ENCODE measurements at regions not wholly inside any gene's neighbourhood (a gene's known extent, or its start where the extent isn't known, plus 50 kb on each side); places are given as distances from the start of the nearest gene placed in this dataset.

DNA sequence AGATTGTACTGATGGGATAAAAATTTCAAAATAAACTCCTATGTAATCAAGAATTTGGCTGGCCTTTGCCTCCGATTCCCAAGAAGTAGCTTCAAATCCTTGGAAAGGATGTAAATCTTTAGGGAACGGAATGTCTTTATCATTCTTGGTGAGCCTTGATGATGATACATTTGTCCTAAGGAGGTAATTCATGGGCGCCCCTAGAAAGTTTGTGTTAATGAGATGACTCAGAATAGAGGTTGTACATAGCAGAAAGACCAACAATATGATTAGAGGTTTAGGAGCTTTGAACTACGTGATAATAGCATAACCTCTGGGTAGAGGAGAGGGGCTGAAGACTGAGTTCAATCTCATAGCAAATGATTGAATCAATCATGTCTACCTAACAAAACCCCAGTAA, 248.6 kb upstream of the SLITRK3 start:
- no peak for DNase-seq

DNA sequence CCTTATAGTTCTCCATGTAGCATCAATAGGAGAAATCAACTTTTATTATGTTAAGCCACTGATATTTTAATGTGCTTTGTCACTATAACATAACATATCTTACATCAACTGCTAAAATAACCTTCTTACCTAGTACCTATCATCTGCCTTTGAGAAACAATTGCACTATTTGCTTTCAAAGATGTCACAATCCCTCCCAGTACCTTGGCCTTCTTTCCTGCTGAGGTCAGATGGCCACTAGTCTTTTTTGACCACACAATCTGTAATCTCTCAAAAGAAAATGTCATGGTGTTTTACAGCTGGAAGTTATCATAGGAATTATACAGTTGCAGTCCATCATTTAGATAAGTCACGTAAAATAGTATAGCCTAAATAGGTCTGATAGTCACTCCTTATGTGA, 247.5 kb upstream of the SLITRK3 start:
- DNase-seq, result no peak

DNA sequence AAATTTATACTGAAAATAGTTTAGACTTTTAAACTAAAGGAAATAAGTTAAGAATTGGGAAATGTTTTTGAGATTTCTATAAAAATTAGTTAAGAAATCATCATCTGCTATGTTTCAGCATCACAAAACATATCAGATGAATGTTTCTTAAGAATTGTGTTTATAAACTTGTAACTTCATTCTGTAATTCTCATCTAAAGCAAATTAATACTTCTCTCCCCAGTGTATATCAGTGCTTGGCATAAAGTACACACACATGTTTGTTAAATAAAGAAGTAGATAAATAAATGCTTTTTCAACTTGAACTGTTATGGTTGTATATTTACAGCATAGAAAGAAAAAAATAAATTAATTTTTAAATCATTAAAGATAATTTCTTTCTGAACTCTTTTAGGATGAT, 245.9 kb upstream of the SLITRK3 start:
- DNase-seq, result no peak

DNA sequence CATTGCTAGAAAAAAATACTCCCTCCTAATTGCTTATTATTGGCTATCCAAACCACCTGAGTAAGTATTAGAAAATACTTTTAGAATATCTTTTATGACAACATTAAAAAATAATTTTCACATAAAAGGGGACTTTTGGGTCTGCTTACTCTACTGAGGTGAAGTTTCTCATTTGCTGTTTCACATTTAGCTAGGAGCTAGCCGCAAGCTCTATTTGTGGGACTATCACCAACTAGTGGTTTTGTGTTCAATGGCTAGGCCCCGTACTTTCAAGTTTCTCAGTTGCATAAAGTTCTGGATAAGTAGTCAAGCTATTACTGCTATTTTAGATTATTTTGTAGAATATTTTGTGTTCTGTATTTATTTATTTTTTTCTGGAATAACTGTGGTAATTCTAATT, 244.2 kb upstream of the SLITRK3 start:
- no peak for DNase-seq

DNA sequence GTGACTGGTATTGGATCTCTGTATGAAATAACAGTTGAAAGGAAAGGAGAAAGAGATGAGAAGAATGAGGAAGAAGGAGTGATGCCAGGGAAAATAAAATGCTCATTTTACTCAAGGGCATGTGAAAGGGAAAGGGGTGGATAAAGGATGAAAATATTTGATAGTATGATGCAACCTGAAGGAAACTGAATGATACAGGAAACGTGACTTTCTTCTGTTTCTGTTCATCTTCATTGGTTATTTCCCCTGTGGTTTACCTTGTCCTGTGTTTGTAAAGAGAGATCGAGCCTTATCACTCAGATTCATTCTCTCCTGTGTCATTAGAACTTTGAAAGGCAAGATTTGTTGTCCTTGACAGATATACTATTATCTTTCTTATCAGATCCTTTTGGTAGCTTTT, 243.6 kb upstream of the SLITRK3 start:
- DNase-seq, result no peak

DNA sequence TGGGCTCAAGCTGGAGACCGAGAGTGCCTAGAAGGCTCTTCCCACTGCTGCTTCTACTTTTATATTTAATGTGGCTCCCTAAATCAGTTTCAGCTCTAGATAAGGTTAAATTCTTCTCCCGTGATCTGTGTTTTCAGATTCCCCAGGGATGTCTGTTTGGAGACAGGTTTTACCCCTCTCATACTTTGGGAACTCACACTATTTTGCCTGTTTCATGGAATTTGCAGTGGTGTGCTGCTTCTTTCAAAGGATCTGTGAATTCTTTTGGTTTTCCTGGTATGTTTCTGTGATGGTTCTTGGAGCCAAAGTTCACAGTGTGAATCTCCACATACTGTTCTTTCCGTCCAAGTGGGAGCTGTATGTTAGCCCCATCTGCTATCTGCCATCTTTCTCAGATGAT, 238.3 kb upstream of the SLITRK3 start:
- DNase-seq, result no peak

DNA sequence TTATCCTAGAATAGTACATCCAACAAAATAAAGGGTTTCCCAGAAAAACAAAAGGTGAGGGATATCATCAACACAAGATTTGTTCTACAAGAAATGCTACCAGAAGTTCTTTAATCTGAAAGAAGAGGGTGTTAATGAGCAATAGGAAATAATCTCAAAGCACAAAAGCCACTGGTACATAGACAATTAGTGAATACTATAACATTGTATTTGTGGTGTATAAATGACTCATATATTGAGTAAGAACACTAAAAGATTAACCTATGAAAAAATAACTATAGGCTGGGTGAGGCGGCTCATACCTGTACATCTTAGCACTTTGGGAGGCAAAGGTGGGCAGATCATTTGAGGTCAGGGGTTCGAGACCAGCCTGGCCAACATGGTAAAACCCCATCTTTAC, 210.2 kb upstream of the SLITRK3 start:
- no peak for DNase-seq

DNA sequence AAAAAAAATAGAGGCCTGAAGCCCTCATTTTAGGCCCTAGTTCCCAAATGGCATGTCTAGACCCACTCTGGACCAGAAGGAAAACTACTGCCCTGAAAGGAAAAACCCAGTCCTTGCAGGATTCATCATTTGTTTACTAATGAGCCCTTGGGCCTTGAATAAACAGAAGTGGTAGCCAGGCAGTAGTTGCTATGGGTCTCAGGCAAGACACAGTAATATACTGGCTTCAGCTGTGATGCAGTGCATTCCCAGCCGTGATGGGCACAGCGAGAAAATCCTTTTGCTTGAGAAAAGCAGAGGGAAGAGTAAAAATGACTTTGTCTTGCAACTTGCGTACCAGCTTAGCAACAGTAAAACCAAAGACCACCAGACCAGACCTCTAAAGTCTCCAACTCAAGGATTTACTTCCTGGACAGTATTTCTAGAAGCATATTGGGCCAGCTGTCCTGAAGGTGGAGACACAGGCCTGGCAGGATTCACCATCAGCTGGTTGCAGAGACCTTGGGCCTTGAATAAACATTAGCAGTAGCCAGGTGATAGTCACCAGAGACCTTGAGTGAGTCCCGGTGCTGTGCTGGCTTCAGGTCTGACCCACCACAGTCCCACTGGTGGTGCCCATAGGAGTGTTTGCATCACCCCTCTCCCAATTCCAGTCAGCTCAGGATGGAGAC, 208.3 kb upstream of the SLITRK3 start:
- no peak for DNase-seq

DNA sequence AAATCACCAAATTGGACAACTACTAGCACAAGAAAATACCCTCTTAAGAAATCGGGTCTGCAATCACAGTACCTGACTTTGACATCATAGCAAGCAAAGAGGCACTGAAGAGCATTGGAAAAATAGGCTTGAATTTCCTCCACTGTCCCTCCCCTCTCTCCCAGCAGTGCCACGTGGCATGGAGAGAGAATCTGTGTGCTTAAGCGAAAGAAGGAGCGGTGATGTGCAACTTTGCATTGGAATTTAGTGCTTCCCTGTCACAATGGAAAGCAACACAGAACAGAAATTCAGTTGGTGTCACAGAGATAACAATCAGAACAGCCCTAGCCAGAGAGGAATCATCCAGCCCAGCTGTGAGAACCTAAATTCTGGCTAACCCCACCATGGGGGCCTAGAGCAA, 207.5 kb upstream of the SLITRK3 start:
- DNase-seq, result no peak

DNA sequence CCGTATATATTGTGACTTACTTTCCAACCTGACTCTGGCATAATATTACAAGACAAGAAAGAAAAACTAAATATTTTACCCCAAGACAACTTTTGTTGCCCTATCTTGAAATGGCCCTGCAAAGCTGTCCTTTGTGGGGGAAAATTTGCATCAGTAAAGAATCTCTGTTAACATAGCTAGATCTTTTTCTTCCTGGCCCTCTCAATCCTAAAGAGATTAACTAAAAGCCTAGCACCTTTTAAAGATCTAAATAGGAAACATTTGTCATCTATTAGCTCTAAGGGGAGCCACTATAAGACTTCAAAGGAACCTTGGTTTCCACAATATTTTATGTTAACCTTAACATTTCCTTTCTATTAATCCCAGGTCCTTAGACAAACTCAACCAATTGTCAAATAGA, 199.0 kb upstream of the SLITRK3 start:
- DNase-seq, result no peak

DNA sequence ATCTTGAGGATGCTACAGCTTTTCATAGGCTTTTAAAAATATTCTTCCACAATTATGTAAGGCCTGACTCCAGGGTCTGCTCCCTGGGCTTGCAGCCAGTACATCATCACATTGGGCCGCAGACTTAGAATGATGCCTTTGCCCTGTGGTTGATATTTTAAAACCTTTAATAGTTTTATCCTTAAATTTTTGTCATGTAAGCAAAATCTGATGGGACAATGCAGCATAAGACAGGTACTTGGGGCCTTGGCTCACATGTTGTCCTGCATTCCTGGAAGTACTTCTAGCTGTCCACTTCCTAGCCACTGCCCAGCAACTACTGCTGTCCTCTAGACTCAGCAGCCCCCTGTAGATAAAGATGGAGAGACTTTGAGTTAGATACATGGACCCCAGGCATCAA, 197.3 kb upstream of the SLITRK3 start:
- DNase-seq, result no peak

DNA sequence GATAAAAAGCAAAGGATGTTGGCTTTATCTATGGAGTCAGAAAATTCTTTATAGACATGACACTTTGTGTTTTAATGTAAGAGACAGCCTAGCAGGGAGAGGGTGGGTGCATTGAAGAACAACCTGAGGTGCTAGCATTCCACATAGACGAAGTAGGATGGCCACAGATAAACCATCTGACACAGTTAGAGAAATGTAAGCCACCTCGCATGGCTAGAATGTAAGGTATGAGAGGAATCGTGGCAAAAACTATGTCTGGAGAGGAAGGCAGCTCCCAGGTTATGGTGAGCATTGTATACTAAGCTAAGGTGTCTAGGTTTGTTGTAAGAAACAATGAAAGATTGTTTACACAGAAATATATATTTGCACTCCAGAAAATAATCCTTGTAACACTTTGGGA, 194.0 kb upstream of the SLITRK3 start:
- DNase-seq, result no peak

DNA sequence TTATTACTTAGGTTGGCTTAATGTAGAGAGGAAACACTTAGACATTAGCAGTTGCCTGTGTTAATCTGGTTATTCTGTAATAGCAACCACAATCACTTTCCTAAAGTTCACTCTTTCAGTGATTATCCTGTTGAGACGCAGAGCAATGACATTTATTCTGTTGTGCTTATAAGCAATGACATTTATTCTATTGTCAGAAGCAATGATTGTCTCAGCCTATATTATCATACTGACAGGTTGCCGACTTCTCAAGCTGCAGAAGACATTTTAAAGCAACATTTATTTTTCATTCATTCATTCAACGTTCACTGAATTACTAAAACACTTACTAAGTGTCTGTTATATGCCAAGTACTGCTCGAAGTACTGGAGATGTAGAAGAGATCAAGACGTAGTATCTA, 193.5 kb upstream of the SLITRK3 start:
- DNase-seq, result no peak

DNA sequence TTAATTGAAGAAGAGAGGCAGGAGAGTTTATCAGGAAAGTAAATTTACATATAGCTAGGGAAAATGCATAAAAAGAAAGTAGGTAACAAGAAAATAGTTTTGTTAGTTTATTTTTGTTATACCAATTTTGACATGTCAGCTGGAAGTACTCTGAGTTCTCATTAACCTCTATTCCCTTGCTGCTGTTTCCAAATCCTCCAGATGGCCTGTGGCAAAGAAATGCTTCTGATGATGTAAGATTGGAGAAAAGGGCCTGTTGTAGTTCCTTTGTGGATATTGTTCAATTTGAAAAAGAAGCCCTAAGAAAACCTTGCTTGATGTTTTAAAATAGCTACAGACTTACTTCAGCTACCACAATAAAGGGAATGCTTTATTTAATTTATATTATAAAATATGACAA, 192.9 kb upstream of the SLITRK3 start:
- DNase-seq, result no peak

DNA sequence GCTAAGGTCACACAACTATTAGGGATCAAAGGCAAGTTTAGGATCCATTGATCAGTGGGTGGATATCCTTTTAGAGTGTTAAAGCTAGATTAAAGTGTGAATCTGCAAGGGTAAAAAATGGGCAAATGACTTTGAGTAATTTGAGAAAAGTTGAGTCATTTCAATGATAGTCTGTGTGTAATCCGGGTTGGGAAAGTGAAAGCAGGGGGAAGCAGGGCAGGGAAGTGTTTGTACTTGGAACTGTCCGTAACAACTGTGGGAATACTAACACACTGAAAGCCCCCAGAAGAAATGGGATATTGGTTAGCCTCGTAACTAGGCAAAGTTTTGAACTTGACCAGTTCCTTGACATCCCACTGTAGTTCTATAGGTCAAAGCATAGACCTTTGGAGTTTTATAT, 187.2 kb upstream of the SLITRK3 start:
- no peak for DNase-seq

DNA sequence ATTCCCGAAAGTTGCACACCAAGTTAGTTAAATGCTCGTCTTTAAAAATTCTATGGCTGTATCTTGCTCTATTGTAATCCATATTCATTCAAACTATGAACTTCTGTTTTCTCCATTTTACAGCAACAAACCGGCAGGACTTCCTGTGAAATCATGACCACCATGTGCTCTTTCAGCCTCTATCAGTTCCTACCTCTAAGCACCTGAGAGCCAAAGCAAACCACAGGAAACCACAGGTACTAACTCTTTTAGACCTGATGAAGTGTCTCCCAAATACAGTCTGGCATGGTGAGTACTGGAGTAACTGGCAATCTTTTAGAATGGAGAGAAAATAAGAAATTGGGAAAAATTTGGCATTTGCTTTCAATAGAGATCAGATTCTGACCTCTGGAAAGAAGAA, 186.5 kb upstream of the SLITRK3 start:
- DNase-seq, result no peak

DNA sequence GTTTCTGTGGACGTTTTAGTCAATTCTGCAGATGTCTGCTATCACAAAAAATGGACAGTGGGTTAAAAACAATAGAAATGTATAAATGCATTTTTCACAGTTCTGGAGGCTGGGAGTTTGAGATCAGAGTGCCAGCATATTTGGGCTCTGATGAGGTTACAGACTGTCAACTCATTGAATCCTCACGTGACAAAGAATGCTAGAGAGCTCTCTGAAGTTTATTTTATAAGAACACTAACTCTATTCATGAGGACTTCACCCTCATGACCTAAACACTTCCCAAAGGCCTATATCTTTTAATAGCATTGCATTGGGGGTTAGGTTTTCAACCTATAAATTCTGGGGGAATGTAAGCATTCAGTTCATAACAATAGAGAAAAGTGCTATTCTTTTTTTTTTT, 182.6 kb upstream of the SLITRK3 start:
- no peak for DNase-seq

DNA sequence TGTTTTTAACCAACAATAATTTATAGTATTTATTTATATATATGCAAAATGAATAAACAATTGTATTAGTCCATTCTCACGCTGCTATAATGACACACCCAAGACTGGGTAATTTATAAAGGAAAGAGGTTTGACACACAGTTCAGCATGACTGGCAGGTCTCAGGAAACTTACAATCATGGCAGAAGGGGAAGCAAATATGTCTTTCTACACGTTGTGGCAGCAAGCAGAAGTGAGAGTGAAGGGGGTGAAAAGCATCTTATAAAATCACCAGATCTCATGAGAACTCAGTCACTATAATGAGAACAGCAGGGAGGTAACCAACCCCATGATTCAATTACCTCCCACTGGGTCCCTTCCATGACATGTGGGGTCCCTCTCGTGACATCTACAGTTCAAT, 162.8 kb upstream of the SLITRK3 start:
- no peak for DNase-seq

DNA sequence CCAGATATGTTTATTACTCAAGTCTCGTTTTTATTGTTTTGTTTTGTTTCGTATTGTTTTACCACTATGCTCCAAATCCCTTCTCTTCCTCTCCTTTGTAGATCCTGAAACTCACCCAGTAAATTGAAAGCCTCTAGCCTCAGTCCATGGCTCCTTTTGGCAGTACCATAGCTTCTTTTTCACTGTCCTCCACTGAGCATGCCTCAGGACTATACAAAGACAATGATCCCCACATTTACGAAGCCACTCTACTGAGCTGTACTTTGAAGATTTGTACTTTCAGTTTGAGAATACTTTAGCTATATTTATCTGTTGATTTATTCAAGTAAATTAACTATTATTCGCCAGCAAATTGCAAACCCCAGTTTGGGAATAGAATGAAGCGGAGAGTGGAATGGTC, 159.1 kb upstream of the SLITRK3 start:
- DNase-seq, result no peak

DNA sequence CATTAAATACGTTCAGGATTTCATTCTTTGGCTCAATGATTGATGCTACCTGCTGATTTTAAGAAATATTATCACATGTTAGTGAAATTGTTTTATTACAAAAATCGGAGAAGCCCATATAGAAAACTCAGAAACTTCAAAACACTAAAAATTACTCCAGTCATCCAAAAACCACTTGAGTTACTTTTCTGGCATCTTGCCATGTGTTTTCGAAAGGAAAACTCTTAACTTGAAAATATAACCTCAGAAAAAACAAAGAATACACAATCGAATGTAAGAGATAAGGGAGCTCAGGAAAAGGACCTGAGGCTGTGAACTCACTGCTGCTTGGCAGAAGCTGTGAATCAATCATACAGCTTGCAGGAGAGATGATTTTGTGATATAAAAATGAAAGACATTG, 151.3 kb upstream of the SLITRK3 start:
- DNase-seq, result peak; percentile 1

DNA sequence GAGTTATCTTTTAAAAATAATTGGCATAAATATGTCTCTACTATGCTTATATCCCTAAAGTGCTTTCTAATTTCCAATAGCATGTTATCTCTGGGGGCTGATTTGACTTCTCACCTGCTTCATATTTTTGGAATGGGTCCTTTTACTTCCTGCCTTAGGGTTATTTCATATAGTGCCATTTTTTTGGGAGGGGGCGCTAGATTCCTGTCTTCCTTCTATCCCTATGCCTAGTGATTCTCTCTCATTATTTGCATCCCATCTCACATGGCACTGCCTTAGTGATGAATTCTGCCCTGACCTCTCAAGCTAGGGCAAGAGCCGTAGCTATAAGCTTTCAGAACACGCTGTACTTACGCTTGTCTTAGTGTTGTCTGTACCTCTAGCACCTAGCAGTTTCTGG, 150.3 kb upstream of the SLITRK3 start:
- no peak for DNase-seq

DNA sequence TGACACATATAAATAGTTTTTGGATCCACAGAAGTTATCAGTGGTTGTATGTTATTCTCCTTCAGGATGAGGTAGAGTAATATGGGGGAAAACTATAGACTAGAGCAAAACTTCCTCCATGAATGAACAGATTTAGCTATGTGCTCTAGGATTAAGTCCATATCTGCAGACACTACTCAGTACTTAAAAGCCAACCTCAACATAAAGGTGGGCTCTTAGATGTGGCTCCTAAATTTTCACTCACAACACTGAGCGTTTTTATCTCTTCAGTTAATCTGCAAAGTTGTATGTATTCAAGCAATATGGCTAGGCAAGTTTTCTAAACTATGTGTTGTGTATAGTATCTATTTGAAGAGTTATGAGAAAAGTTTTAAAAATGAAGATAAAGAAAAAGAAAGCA, 147.0 kb upstream of the SLITRK3 start:
- no peak for DNase-seq

DNA sequence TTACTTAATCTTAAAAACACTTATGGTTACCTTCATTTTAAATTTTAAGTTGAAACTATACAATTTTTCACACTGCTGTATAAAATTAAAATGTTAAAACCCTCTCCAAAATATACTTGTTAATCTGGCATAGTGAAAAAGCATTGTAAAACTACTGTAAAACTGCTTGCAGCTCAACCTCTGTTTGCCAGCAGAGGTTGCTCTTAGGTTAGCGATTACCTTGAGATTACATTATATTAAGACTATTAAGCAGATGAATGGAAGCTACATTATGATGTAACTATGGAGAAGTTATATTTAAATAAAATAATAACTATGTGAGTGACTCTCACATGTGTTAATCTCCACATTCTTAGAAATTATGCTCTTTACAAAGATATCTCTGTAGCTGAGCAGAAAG, 143.6 kb upstream of the SLITRK3 start:
- DNase-seq, result no peak

DNA sequence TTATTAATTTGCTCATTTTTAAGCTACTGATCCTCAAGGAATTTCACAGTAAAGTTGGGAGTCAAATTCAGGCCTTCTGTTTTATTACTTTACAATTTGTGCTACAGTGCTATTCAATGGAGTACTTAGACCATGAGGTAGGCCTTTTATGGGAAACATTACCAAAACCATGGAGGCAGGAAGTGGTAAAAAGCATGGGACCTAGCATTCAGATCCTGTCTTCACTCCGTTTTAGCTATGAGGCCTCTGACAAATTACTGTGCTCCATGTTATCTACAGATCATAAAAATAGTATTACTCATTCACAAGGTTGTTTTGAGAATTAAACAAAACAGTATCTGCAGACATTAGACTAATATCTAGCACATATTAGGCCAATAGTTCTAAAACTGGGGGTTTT, 140.6 kb upstream of the SLITRK3 start:
- no peak for DNase-seq
